ENCODE measurements at regions not wholly inside any gene's neighbourhood (a gene's known extent, or its start where the extent isn't known, plus 50 kb on each side); places are given as distances from the start of the nearest gene placed in this dataset.

DNA sequence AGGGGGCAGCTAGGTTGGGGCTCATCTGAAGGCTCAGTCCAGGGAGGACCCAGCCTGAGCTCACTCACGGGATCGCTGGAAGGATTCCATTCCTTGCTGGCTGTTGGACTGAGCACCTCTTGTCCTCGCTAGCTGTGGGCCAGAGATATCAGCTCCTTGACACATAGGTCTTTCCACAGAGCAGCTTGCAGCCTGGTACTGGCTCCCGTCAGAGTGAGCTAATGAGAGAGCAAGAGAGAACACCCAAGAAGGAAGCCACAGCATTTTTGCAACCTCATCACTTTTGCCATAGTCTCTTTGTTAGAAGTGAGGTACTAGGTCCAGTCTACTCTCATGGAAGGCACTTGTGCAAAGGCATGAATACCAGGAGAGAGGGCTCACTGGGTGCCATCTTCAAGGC, 179.9 kb downstream of the CDC5L start:
- no peak for DNase-seq
- ChIA-PET POLR2A (no interaction called here), CTCF (no interaction called here)
- H3K4me3 ChIP-seq (ENCODE audit: low read length) = no peak overlapping the region
- no peaks in the 10 kb centered on the region for H3K9me3 ChIP-seq (ENCODE audit: low read length)
- no peaks in the 10 kb centered on the region for H3K4me1 ChIP-seq (ENCODE audit: insufficient read depth, low read length)
- Mint-ChIP-seq H3K27me3 (peaks cover 14 to 32% of the 10 kb centered on the region in 2 donors), H3K27ac (no peak overlapping the region), H3K4me3 (no peak overlapping the region), H3K36me3 (peaks cover 0 to 1% (median 0%) of the 10 kb centered on the region in 3 donors), H3K9me3 (no peaks in the 10 kb centered on the region), H3K4me1 (no peaks in the 10 kb centered on the region)
- no peak overlapping the region for H3K27ac ChIP-seq (ENCODE audit: low read depth, low read length)
- no peaks in the 10 kb centered on the region for H3K36me3 ChIP-seq (ENCODE audit: insufficient read depth, low read length)
- H3K27me3 ChIP-seq (ENCODE audit: insufficient read depth, low read length, poor library complexity, severe bottlenecking) = no peaks in the 10 kb centered on the region

DNA sequence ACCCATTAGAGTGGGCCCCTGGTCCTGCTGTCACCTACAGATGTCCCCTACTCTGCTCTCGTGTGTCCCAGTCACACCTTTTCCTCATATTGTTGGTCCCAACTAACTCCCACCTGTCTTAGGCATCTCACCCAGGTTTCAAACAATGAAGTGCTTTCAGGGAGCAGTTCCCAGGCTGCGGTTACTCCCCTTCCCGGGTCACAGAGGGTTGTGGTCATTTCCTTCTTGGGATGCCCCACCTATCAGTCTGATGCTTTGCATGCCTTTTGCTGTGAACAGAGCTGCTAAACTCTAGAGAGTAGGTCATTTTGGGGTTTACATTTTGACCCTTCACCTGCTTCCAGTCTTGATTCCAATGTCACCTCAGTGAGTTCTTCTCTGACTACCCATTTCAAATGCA, 181.6 kb downstream of the CDC5L start:
- H3K4me1 Mint-ChIP-seq = no peaks in the 10 kb centered on the region
- ChIA-PET CTCF (no interaction called here), POLR2A (no interaction called here)
- H3K4me3 Mint-ChIP-seq = no peak overlapping the region
- no peak overlapping the region for H3K27ac Mint-ChIP-seq
- H3K9me3 ChIP-seq (ENCODE audit: low read length) = no peaks in the 10 kb centered on the region
- no peaks in the 10 kb centered on the region for H3K36me3 Mint-ChIP-seq
- no peaks in the 10 kb centered on the region for H3K4me1 ChIP-seq (ENCODE audit: insufficient read depth, low read length)
- DNase-seq = no peak
- H3K9me3 Mint-ChIP-seq = no peaks in the 10 kb centered on the region
- no peak overlapping the region for H3K27ac ChIP-seq (ENCODE audit: low read depth, low read length)
- peaks cover 9 to 20% of the 10 kb centered on the region in 2 donors for H3K27me3 Mint-ChIP-seq
- H3K36me3 ChIP-seq (ENCODE audit: insufficient read depth, low read length) = no peaks in the 10 kb centered on the region
- H3K4me3 ChIP-seq (ENCODE audit: low read length) = no peak overlapping the region
- no peaks in the 10 kb centered on the region for H3K27me3 ChIP-seq (ENCODE audit: insufficient read depth, low read length, poor library complexity, severe bottlenecking)

DNA sequence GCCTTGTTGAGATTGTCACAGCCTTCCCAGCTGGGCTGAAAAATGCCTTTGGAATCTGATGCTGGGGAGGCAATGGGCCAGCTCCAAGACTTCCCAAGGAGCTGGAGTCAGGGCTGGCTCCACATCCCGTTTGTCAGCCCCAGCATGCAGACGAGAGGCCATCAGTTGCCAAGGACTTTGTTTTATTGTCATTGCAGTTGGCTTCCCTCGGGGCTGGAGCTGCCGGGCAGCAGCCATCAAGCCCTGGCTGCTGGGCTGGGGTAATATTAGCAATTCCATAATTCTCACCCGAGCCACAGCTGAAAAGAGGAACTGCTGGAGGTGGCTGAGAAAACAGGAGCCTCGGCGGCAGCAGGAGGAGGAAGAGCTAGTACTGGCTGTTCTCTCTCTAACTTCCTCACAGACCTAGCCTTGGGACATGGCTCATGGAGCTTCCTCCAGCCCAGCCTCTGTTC, 182.5 kb downstream of the CDC5L start:
- peaks cover 5 to 14% of the 10 kb centered on the region in 2 donors for H3K27me3 Mint-ChIP-seq

DNA sequence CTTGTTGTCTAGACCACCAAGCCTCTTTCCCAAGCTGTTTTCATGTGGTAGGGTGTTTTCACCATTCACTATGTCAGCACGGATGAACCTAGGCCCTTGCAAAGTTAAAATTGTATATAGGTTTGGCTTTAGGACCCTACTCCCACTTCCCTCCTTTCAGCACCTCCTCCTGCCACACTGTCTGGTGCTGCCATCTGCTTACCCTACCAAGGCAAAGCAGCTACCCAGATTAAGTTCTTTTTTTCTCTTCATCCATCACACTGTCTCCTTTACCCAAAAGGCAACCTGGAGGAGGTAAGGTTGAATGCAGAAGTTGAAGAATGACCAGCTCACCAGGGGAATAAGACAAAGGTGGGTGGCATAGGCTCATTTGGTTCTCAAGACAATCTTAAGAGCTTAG, 184.0 kb downstream of the CDC5L start:
- H3K27me3 ChIP-seq (ENCODE audit: insufficient read depth, low read length, poor library complexity, severe bottlenecking) = no peaks in the 10 kb centered on the region
- no peaks in the 10 kb centered on the region for H3K4me1 ChIP-seq (ENCODE audit: insufficient read depth, low read length)
- CTCF ChIA-PET = no interaction called here
- Mint-ChIP-seq H3K4me3 (no peak overlapping the region), H3K9me3 (no peaks in the 10 kb centered on the region), H3K27ac (peak overlapping the region in 1 of 8 donors; percentile 51), H3K36me3 (no peaks in the 10 kb centered on the region), H3K4me1 (no peaks in the 10 kb centered on the region), H3K27me3 (peaks cover 3 to 21% of the 10 kb centered on the region in 2 donors)
- POLR2A ChIA-PET = no interaction called here
- no peak overlapping the region for H3K4me3 ChIP-seq (ENCODE audit: low read length)
- no peak overlapping the region for H3K27ac ChIP-seq (ENCODE audit: low read depth, low read length)
- H3K36me3 ChIP-seq (ENCODE audit: insufficient read depth, low read length) = no peaks in the 10 kb centered on the region
- H3K9me3 ChIP-seq (ENCODE audit: low read length) = no peaks in the 10 kb centered on the region
- DNase-seq = no peak

More for the DNA sequence above, 182.5 kb downstream of the CDC5L start:
- Mint-ChIP-seq H3K27ac (no peak overlapping the region), H3K4me3 (no peak overlapping the region), H3K4me1 (no peaks in the 10 kb centered on the region), H3K9me3 (no peaks in the 10 kb centered on the region), H3K36me3 (no peaks in the 10 kb centered on the region)
- Histone ChIP-seq H3K9me3 (ENCODE audit: low read length) (no peaks in the 10 kb centered on the region), H3K27ac (ENCODE audit: low read depth, low read length) (no peak overlapping the region), H3K4me3 (ENCODE audit: low read length) (no peak overlapping the region), H3K27me3 (ENCODE audit: insufficient read depth, low read length, poor library complexity, severe bottlenecking) (no peaks in the 10 kb centered on the region), H3K4me1 (ENCODE audit: insufficient read depth, low read length) (no peaks in the 10 kb centered on the region), H3K36me3 (ENCODE audit: insufficient read depth, low read length) (no peaks in the 10 kb centered on the region)
- no peak for DNase-seq
- ChIA-PET CTCF (no interaction called here), POLR2A (no interaction called here)

DNA sequence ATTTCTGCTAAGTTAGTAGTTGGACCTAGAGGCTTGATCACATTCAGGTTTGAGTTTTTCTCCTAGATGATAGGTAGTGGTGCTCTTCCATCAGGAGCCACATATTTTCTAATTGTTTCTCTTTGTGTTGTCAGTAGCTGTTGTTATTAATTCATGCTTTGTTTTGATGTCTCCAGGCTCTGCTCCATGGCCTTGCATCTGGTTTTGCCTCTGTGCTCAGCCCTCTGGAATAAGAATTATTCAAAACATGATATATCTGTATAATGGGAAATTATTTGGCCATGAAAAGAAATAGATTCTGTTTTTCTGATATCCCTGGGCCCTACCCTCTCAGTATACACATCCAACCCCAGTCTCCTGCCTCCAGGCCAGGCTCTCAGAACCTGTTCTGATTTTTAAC, 184.8 kb downstream of the CDC5L start:
- DNase-seq = no peak
- no peaks in the 10 kb centered on the region for H3K27me3 ChIP-seq (ENCODE audit: insufficient read depth, low read length, poor library complexity, severe bottlenecking)
- no peaks in the 10 kb centered on the region for H3K9me3 Mint-ChIP-seq
- no peak overlapping the region for H3K27ac ChIP-seq (ENCODE audit: low read depth, low read length)
- no peak overlapping the region for H3K4me3 ChIP-seq (ENCODE audit: low read length)
- H3K27me3 Mint-ChIP-seq = peaks cover 3 to 28% of the 10 kb centered on the region in 2 donors
- no peaks in the 10 kb centered on the region for H3K36me3 Mint-ChIP-seq
- H3K4me3 Mint-ChIP-seq = no peak overlapping the region
- ChIA-PET CTCF (no interaction called here), POLR2A (no interaction called here)
- H3K27ac Mint-ChIP-seq = no peak overlapping the region
- no peaks in the 10 kb centered on the region for H3K9me3 ChIP-seq (ENCODE audit: low read length)
- no peaks in the 10 kb centered on the region for H3K4me1 ChIP-seq (ENCODE audit: insufficient read depth, low read length)
- no peaks in the 10 kb centered on the region for H3K4me1 Mint-ChIP-seq
- no peaks in the 10 kb centered on the region for H3K36me3 ChIP-seq (ENCODE audit: insufficient read depth, low read length)

DNA sequence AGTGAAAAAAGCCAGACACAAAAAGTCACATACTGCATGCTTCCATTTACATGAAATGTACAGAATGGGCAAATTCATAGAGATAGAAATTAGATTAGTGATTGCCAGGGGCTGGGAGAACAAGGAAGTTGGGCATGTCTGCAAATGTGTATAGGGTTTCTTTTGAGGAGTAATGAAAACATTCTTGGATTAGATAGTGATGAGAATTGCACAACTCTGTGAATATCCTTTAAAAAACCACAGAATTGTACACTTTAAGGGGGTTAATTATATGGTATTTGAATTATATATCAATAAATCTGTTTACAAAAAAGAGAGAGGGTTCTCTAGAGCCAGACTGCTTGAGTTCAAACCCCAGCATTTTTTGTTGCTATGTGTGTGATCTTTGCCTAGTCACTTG, 188.1 kb downstream of the CDC5L start:
- Mint-ChIP-seq H3K36me3 (no peaks in the 10 kb centered on the region), H3K9me3 (no peaks in the 10 kb centered on the region), H3K27me3 (peaks cover 3 to 39% of the 10 kb centered on the region in 2 donors), H3K27ac (no peak overlapping the region), H3K4me1 (no peaks in the 10 kb centered on the region), H3K4me3 (no peak overlapping the region)
- Histone ChIP-seq H3K4me3 (ENCODE audit: low read length) (no peak overlapping the region), H3K9me3 (ENCODE audit: low read length) (no peaks in the 10 kb centered on the region), H3K4me1 (ENCODE audit: insufficient read depth, low read length) (no peaks in the 10 kb centered on the region), H3K27ac (ENCODE audit: low read depth, low read length) (no peak overlapping the region), H3K27me3 (ENCODE audit: insufficient read depth, low read length, poor library complexity, severe bottlenecking) (no peaks in the 10 kb centered on the region), H3K36me3 (ENCODE audit: insufficient read depth, low read length) (no peaks in the 10 kb centered on the region)
- DNase-seq = no peak
- CTCF ChIA-PET = no interaction called here
- POLR2A ChIA-PET = no interaction called here

DNA sequence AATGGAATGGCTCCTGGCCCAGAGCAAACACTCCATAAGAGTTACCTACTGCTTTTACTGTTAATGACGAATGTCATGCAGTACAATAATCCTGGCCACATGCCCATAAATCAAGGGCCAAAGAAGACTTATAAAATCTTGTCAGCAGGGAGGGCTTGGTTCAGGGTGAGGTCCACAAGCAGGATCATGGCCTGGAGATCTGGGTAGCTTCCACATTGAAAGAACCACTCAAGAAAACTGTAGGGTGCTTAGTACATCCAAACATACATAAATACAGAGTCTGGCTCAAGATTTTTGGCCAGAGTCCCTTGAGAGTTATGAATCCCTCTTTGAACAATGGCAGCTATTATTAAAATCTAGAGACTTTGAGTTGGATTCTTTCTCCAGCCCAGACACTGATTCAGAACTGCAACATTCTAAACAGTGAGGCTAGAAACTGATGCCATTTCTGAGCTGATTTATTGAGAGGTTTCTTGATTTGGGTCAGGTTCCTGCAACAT, 188.7 kb downstream of the CDC5L start:
- CTCF ChIA-PET = no interaction called here
- Histone ChIP-seq H3K27me3 (ENCODE audit: insufficient read depth, low read length, poor library complexity, severe bottlenecking) (no peaks in the 10 kb centered on the region), H3K4me1 (ENCODE audit: insufficient read depth, low read length) (no peaks in the 10 kb centered on the region), H3K4me3 (ENCODE audit: low read length) (no peak overlapping the region), H3K9me3 (ENCODE audit: low read length) (no peaks in the 10 kb centered on the region), H3K36me3 (ENCODE audit: insufficient read depth, low read length) (no peaks in the 10 kb centered on the region), H3K27ac (ENCODE audit: low read depth, low read length) (no peak overlapping the region)
- no peaks in the 10 kb centered on the region for H3K9me3 Mint-ChIP-seq
- DNase-seq = no peak
- POLR2A ChIA-PET = no interaction called here
- H3K36me3 Mint-ChIP-seq = no peaks in the 10 kb centered on the region
- no peak overlapping the region for H3K4me3 Mint-ChIP-seq
- H3K4me1 Mint-ChIP-seq = no peaks in the 10 kb centered on the region
- peaks cover 3 to 38% of the 10 kb centered on the region in 2 donors for H3K27me3 Mint-ChIP-seq
- peak overlapping the region in 1 of 8 donors; percentile 21 for H3K27ac Mint-ChIP-seq

DNA sequence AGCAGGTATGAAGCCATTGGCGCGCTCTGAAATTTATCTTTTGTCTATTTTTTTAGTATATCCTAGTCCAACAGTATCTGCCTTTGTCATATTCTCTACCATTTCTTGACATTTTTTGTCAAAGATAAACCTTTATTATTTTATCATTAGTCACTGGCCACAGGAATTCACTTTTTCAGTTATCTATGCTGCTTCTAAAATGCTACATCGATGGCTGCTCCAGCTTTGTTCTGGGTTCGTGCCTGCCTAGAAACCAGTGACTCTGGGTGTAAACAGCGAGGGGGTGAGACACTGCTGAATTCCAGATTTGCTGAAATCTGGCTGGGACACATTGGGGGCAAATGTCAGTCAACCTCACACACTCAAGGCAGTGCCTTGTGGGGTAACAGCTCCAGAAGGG, 193.4 kb downstream of the CDC5L start:
- Mint-ChIP-seq H3K4me3 (no peak overlapping the region), H3K4me1 (no peaks in the 10 kb centered on the region), H3K27ac (no peak overlapping the region), H3K9me3 (peaks cover 0 to 21% (median 13%) of the 10 kb centered on the region in 5 donors), H3K36me3 (no peaks in the 10 kb centered on the region), H3K27me3 (peaks cover 6 to 28% of the 10 kb centered on the region in 2 donors)
- H3K9me3 ChIP-seq (ENCODE audit: low read length) = no peaks in the 10 kb centered on the region
- H3K4me1 ChIP-seq (ENCODE audit: insufficient read depth, low read length) = no peaks in the 10 kb centered on the region
- no peak overlapping the region for H3K4me3 ChIP-seq (ENCODE audit: low read length)
- POLR2A ChIA-PET = no interaction called here
- no peak for DNase-seq
- CTCF ChIA-PET = no interaction called here
- no peak overlapping the region for H3K27ac ChIP-seq (ENCODE audit: low read depth, low read length)
- no peaks in the 10 kb centered on the region for H3K36me3 ChIP-seq (ENCODE audit: insufficient read depth, low read length)
- no peaks in the 10 kb centered on the region for H3K27me3 ChIP-seq (ENCODE audit: insufficient read depth, low read length, poor library complexity, severe bottlenecking)

DNA sequence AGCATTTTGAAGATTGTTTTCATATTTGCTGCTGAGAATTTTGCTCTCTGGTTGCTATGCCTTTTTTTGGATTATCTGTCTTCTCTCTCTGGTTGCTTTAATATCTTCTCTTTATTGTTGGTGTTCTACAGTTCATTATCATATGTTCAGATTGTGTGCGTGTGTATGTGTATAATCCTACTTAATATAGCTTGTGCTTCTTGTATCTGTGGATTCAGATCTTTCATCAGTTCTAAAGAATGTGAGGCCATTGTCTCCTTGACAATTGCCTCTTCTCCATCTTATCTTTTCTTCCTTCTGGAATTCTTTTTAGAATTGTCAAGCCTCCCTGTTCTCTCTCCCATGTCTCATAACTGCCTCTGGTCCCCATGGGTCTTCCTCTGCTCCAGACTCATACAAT, 195.4 kb downstream of the CDC5L start:
- Histone ChIP-seq H3K36me3 (ENCODE audit: insufficient read depth, low read length) (no peaks in the 10 kb centered on the region), H3K4me3 (ENCODE audit: low read length) (no peak overlapping the region), H3K4me1 (ENCODE audit: insufficient read depth, low read length) (no peaks in the 10 kb centered on the region), H3K9me3 (ENCODE audit: low read length) (no peaks in the 10 kb centered on the region), H3K27ac (ENCODE audit: low read depth, low read length) (no peak overlapping the region), H3K27me3 (ENCODE audit: insufficient read depth, low read length, poor library complexity, severe bottlenecking) (no peaks in the 10 kb centered on the region)
- no peak overlapping the region for H3K27ac Mint-ChIP-seq
- no peaks in the 10 kb centered on the region for H3K36me3 Mint-ChIP-seq
- H3K27me3 Mint-ChIP-seq = peaks cover 6 to 16% of the 10 kb centered on the region in 2 donors
- ChIA-PET CTCF (no interaction called here), POLR2A (no interaction called here)
- H3K9me3 Mint-ChIP-seq = peaks cover 0 to 23% (median 14%) of the 10 kb centered on the region in 5 donors
- H3K4me3 Mint-ChIP-seq = no peak overlapping the region
- DNase-seq = no peak
- no peaks in the 10 kb centered on the region for H3K4me1 Mint-ChIP-seq
